Type B pancreatic cell (in vitro differentiated cells): ENCODE measurements at regions not wholly inside any gene's neighbourhood (a gene's known extent, or its start where the extent isn't known, plus 50 kb on each side); places are given as distances from the start of the nearest gene placed in this dataset.

Source experiments
- DNase-seq: peaks from one replicate; pipeline ENCODE4 v3.0.0; 2021; ENCODE audit warnings: mixed read lengths; ENCODE audit not compliant: unreplicated experiment; ENCODE audit errors: extremely low spot score
- H3K27ac Mint-ChIP-seq: 2 replicates; pipeline ENCODE4 v1.8.0; 2021; ENCODE audit warnings: mild to moderate bottlenecking, mixed read lengths
- H3K27me3 Mint-ChIP-seq: 2 replicates; pipeline ENCODE4 v1.8.0; 2021; ENCODE audit warnings: mixed read lengths
- H3K36me3 Mint-ChIP-seq: 2 replicates; pipeline ENCODE4 v1.8.0; 2021; ENCODE audit warnings: mixed read lengths
- H3K4me1 Mint-ChIP-seq: one replicate; pipeline ENCODE4 v1.8.0; 2021; ENCODE audit warnings: mixed read lengths; ENCODE audit not compliant: unreplicated experiment
- H3K4me3 Mint-ChIP-seq: 2 replicates; pipeline ENCODE4 v1.8.0; 2021; ENCODE audit warnings: mild to moderate bottlenecking, mixed read lengths
- H3K9me3 Mint-ChIP-seq: 2 replicates; pipeline ENCODE4 v1.8.0; 2021; ENCODE audit warnings: mixed read lengths
- TF ChIP-seq, protein P1 (sequence below): fragments of 200-600 bp; sonication (generic); conservative IDR thresholded peaks from 2 replicates; pipeline ENCODE4 v1.5.0; 2021; ENCODE audit warnings: antibody characterized with exemption, mild to moderate bottlenecking

DNA sequence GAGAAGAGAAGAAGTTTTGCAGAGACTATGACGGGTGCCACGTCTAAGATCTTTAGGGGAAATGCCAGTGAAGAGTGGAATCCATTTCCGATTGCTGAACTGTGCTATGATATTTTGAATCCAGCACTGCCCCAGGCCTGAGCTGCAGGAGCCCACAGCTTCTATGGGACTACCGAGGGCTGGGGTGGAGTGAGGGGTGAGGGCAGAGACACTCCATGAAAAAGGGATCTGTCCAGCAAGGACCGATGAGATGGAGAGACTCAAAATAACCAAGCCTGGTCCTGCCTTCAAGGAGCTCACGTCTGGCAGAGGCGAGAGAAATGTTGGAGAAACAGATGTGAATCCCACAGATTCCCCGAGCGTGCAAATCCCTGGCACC is 79.8 kb upstream of the MEF2A start:
- H3K4me3 Mint-ChIP-seq: peak overlapping the region; percentile 86
- peaks cover 20% of the 10 kb centered on the region for H3K4me1 Mint-ChIP-seq
- no peaks in the 10 kb centered on the region for H3K36me3 Mint-ChIP-seq
- peaks cover 8% of the 10 kb centered on the region for H3K9me3 Mint-ChIP-seq
- no peak for DNase-seq
- peak overlapping the region; percentile 44 for H3K27ac Mint-ChIP-seq
- TF ChIP-seq, protein P1, sequence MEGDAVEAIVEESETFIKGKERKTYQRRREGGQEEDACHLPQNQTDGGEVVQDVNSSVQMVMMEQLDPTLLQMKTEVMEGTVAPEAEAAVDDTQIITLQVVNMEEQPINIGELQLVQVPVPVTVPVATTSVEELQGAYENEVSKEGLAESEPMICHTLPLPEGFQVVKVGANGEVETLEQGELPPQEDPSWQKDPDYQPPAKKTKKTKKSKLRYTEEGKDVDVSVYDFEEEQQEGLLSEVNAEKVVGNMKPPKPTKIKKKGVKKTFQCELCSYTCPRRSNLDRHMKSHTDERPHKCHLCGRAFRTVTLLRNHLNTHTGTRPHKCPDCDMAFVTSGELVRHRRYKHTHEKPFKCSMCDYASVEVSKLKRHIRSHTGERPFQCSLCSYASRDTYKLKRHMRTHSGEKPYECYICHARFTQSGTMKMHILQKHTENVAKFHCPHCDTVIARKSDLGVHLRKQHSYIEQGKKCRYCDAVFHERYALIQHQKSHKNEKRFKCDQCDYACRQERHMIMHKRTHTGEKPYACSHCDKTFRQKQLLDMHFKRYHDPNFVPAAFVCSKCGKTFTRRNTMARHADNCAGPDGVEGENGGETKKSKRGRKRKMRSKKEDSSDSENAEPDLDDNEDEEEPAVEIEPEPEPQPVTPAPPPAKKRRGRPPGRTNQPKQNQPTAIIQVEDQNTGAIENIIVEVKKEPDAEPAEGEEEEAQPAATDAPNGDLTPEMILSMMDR: no peak
- H3K27me3 Mint-ChIP-seq: peaks cover 20% of the 10 kb centered on the region

DNA sequence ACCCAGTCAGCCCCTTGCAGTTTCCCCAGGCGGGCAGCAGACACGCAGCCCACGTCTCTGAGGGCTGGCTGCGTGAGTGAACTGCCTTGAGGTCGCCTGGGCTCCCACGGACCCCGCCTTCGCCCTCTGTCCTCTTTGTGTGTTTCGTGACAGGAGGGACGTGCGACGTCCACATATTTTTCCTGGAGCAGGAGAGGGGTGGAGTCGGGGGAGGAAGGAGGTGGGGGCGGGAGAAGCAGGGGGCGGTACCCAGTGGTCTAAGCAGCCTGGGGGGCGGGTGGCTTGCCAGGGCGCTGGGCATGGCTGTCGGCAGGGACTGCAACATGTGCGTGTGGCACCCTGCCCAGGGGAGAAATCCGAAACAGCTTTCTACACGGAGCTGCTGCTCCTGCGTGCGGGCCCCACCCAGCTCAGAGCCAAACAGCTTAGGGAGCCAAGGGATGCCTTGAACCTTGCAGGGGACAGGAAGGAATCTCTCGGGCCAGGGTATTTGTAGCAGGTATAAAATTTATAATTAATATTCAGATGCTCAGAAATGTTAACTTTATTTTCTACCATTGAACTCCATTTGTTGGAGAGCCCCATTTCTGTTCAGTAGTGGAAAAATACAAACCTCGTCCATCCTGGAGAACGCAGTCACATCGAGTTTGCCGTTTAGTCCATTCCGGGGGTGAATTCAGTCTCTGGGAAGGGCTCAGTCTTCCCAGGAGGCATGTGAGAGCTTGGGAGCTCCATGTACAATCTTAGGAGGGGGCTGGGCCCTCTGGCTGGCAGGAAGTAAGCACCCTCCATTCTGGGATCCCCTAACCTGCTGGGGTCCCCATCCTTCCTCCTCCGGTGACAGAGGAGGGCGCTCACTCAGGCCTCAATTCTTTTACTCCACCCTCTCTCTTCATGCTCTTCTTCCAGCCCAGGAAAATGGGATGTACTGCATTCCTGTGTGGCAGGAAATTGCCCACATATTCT is 79.1 kb upstream of the MEF2A start:
- Mint-ChIP-seq H3K9me3 (peaks cover 10% of the 10 kb centered on the region), H3K27me3 (peaks cover 20% of the 10 kb centered on the region), H3K27ac (peak overlapping the region; percentile 44), H3K36me3 (no peaks in the 10 kb centered on the region), H3K4me3 (peak overlapping the region; percentile 86), H3K4me1 (peaks cover 20% of the 10 kb centered on the region)
- DNase-seq: no peak
- TF ChIP-seq, protein P1: no peak

- no peaks in the 10 kb centered on the region for H3K36me3 Mint-ChIP-seq
- H3K4me1 Mint-ChIP-seq: peaks cover 20% of the 10 kb centered on the region
- peaks cover 10% of the 10 kb centered on the region for H3K9me3 Mint-ChIP-seq
- H3K27ac Mint-ChIP-seq: no peak overlapping the region
- TF ChIP-seq, protein P1: no peak
- peaks cover 23% of the 10 kb centered on the region for H3K27me3 Mint-ChIP-seq
- no peak for DNase-seq
- peak overlapping the region; percentile 86 for H3K4me3 Mint-ChIP-seq
Measured at GRCh38 chr15:99487337-99487730, 78.5 kb upstream of the MEF2A start.

DNA sequence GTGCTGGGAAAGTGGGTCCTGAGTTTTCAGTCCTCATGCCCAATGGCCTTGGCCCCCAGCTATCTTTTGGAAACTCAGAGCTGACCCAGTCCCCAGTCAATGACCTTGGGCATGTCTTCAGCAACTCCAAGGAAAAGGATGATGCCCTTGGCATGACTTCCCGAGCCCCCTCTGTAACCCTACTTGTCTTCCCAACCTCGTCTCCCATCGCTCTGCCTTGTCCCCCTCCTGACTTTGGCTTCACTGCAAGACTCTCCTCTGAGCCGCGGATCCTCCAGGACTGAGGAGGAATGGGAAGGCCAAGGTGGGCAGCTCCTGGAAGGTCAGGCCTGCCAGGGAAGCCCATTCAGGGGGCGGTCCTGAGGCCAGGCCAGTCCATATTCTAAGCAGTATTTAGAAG is 73.5 kb upstream of the MEF2A start:
- Mint-ChIP-seq H3K4me3 (no peak overlapping the region), H3K36me3 (no peaks in the 10 kb centered on the region), H3K27ac (no peak overlapping the region)

GRCh38 chr15:99492716-99493115 is 73.1 kb upstream of the MEF2A start:
- H3K27ac Mint-ChIP-seq: no peak overlapping the region
- H3K27me3 Mint-ChIP-seq: peaks cover 14% of the 10 kb centered on the region
- no peak for DNase-seq
- H3K9me3 Mint-ChIP-seq: peaks cover 16% of the 10 kb centered on the region
- TF ChIP-seq, protein P1: no peak
- H3K4me1 Mint-ChIP-seq: peaks cover 9% of the 10 kb centered on the region
- no peak overlapping the region for H3K4me3 Mint-ChIP-seq
- no peaks in the 10 kb centered on the region for H3K36me3 Mint-ChIP-seq

More for the DNA sequence above, 73.5 kb upstream of the MEF2A start:
- no peak for DNase-seq
- H3K9me3 Mint-ChIP-seq: peaks cover 12% of the 10 kb centered on the region
- H3K4me1 Mint-ChIP-seq: peaks cover 11% of the 10 kb centered on the region
- TF ChIP-seq, protein P1: no peak
- H3K27me3 Mint-ChIP-seq: peaks cover 15% of the 10 kb centered on the region
